Adrenal gland (tissue), 5 donors: ENCODE measurements at regions not wholly inside any gene's neighbourhood (a gene's known extent, or its start where the extent isn't known, plus 50 kb on each side); places are given as distances from the start of the nearest gene placed in this dataset.

Source experiments
- POLR2A ChIP-seq, 2 donors: fragments of 450-650 bp; IDR thresholded peaks; one replicate each; pipeline ENCODE4 v1.6.1; 2017; ENCODE audit warnings: antibody characterized with exemption in 2 of 2, mild to moderate bottlenecking in 2 of 2, moderate library complexity in 1 of 2
- TF ChIP-seq, protein P1 (sequence below), 6 experiments: fragments of 450-650 bp in 4 of 6; fragments of 200-600 bp in 2 of 6; sonication (generic) in 1 of 6; IDR thresholded peaks; 1 replicate in 5 of 6; 2 replicates in 1 of 6; pipeline versions ENCODE4 v1.5.1 to v1.8.0; 2016 to 2021; ENCODE audit warnings: antibody characterized with exemption in 6 of 6, mild to moderate bottlenecking in 2 of 6, moderate library complexity in 1 of 6
- donor health status: DM: no; HTN: no; CAD: no.

DNA sequence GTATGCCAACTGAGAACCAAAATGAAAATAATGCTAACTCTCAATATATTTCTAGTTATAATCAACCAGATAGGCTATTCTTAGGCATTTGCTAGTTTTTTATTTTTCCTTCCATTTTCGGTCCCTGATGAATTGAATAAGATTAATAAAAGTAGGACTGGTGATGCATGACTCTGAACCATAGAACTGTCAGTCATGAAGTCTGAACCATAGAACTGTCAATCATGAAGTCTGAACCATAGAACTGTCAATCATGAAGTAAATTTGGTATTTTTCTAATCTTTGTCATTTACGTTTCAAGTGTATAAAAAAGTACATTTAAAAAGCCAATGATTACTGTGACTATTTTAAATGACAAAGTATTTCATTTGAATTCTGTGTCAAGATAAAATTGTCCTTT lies 460.2 kb upstream of the NDST3 start:
- TF ChIP-seq POLR2A (IDR thresholded peaks at IDR 0.05): no peak
- TF ChIP-seq, protein P1, sequence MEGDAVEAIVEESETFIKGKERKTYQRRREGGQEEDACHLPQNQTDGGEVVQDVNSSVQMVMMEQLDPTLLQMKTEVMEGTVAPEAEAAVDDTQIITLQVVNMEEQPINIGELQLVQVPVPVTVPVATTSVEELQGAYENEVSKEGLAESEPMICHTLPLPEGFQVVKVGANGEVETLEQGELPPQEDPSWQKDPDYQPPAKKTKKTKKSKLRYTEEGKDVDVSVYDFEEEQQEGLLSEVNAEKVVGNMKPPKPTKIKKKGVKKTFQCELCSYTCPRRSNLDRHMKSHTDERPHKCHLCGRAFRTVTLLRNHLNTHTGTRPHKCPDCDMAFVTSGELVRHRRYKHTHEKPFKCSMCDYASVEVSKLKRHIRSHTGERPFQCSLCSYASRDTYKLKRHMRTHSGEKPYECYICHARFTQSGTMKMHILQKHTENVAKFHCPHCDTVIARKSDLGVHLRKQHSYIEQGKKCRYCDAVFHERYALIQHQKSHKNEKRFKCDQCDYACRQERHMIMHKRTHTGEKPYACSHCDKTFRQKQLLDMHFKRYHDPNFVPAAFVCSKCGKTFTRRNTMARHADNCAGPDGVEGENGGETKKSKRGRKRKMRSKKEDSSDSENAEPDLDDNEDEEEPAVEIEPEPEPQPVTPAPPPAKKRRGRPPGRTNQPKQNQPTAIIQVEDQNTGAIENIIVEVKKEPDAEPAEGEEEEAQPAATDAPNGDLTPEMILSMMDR (IDR thresholded peaks at IDR 0.05): no peak
